PC-9 (cell line): ENCODE measurements at regions not wholly inside any gene's neighbourhood (a gene's known extent, or its start where the extent isn't known, plus 50 kb on each side); places are given as distances from the start of the nearest gene placed in this dataset.

Experiments
- BruUV-seq: library from RNA; stranded (reverse); fragments of 400-500 nt; replicated peaks from 2 replicates; lab custom pipeline; 2021; lab: Mats Ljungman, UMichigan
- CTCF ChIA-PET: fragments of 300-600 bp; sonication (Branson Sonifier 250); formaldehyde crosslinking; loops from one replicate; lab custom pipeline; 2022; ENCODE audit warnings: antibody characterized with exemption; lab: Charles Lee
- POLR2A ChIA-PET: fragments of 300-600 bp; sonication (Branson Sonifier 250); formaldehyde crosslinking; loops from one replicate; lab custom pipeline; 2022; ENCODE audit warnings: antibody characterized with exemption; ENCODE audit not compliant: unreplicated experiment; lab: Charles Lee
- DNase-seq, 2 experiments: peaks; one replicate each; pipeline versions ENCODE4 v3.0.0 to v3.0.0-alpha.2; 2015 to 2022; ENCODE audit warnings: mixed read lengths in 1 of 2
- H2AFZ ChIP-seq: fragments of 200-600 bp; sonication (generic); 2 replicates; pipeline ENCODE4 v1.8.1; 2017; ENCODE audit warnings: antibody characterized with exemption
- H3F3A ChIP-seq: fragments of 200-600 bp; sonication (generic); 2 replicates; pipeline ENCODE4 v1.8.1; 2017; ENCODE audit warnings: antibody characterized with exemption, mild to moderate bottlenecking, low read depth; ENCODE audit not compliant: insufficient read depth
- H3K27ac ChIP-seq: fragments of 200-600 bp; sonication (generic); 2 replicates; pipeline ENCODE4 v1.6.1; 2016; ENCODE audit warnings: mixed run types
- H3K27me3 ChIP-seq: fragments of 200-600 bp; sonication (generic); 2 replicates; pipeline ENCODE4 v1.6.1; 2016; ENCODE audit warnings: low read depth, mixed run types; ENCODE audit not compliant: insufficient read depth
- H3K36me3 ChIP-seq: fragments of 200-600 bp; sonication (generic); 2 replicates; pipeline ENCODE4 v1.6.1; 2016; ENCODE audit warnings: low read depth, mixed run types
- H3K4me1 ChIP-seq: fragments of 200-600 bp; sonication (generic); replicated peaks from 2 replicates; pipeline ENCODE4 v1.6.1; 2016; ENCODE audit warnings: mixed run types; ENCODE audit not compliant: insufficient read depth
- H3K4me2 ChIP-seq: fragments of 200-600 bp; sonication (generic); 2 replicates; pipeline ENCODE4 v1.6.1; 2017; ENCODE audit warnings: mixed run types
- H3K4me3 ChIP-seq: fragments of 200-600 bp; sonication (generic); 2 replicates; pipeline ENCODE4 v1.6.1; 2016; ENCODE audit warnings: mixed run types
- H3K79me2 ChIP-seq: fragments of 200-600 bp; sonication (generic); 2 replicates; pipeline ENCODE4 v1.6.1; 2017; ENCODE audit warnings: low read depth, mixed run types
- H3K9me2 ChIP-seq: fragments of 200-600 bp; sonication (generic); 2 replicates; pipeline ENCODE4 v1.8.1; 2017; ENCODE audit warnings: mild to moderate bottlenecking; ENCODE audit not compliant: insufficient read depth
- H3K9me3 ChIP-seq: fragments of 200-600 bp; sonication (generic); 2 replicates; pipeline ENCODE4 v1.8.1; 2016; ENCODE audit warnings: low read depth; ENCODE audit not compliant: insufficient read depth
- H4K20me1 ChIP-seq: fragments of 200-600 bp; sonication (generic); 2 replicates; pipeline ENCODE4 v1.8.1; 2017; ENCODE audit not compliant: insufficient read depth
- EZH2 ChIP-seq: fragments of 200-600 bp; sonication (generic); IDR thresholded peaks from 2 replicates; pipeline ENCODE4 v1.8.0; 2017; ENCODE audit warnings: antibody characterized with exemption, low read depth
- intact Hi-C: fragments of 100-400 bp; cut with micrococcal nuclease; formaldehyde crosslinking; loops from one replicate; pipeline ENCODE4 v1.10.0; 2022; ENCODE audit not compliant: unreplicated experiment
- TF ChIP-seq, protein P1 (sequence below): fragments of 200-600 bp; sonication (generic); conservative IDR thresholded peaks from 2 replicates; pipeline ENCODE4 v1.6.1; 2017; ENCODE audit warnings: mixed run types, antibody characterized with exemption, mild to moderate bottlenecking, moderate library complexity

DNA sequence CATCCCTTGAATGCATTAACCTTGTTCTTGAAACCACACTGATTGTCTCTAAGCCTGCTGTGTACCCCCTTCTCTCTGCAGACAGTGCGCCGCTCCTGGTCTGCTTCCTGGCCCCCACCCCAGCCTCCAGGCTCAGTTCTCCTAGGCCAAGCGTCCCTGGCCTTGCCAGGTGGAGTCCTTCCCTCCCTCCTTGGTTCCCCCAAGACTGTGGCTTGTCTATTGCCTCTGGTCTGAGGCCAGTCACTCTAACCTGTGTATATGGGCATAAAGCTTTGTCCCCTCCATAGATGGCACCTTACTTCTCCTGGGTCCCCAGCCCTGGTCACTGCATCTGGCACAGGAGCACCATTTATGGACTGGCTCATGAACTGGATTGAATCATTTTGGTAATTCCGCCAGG lies 133.5 kb upstream of the EEPD1 start:
- Histone ChIP-seq H3K4me3 (no peak overlapping the region), H3K4me1 (peaks cover 4% of the 10 kb centered on the region), H3K79me2 (no peaks in the 10 kb centered on the region), H3F3A (no peaks in the 10 kb centered on the region), H2AFZ (no peak overlapping the region), H4K20me1 (no peaks in the 10 kb centered on the region), H3K27ac (no peak overlapping the region), H3K27me3 (no peaks in the 10 kb centered on the region), H3K36me3 (no peaks in the 10 kb centered on the region), H3K9me2 (no peaks in the 10 kb centered on the region), H3K9me3 (no peaks in the 10 kb centered on the region), H3K4me2 (no peak overlapping the region)
- no peak for DNase-seq
- ChIA-PET POLR2A (interaction anchor here (0.6 kb wide), 1 partner anchor 284 kb away, joined by 4 read pairs; no protein-coding TSS in a partner anchor), CTCF (interaction anchor here (0.6 kb wide), 1 partner anchor 172 kb away, joined by 3 read pairs; no protein-coding TSS in a partner anchor)
- TF ChIP-seq, protein P1, sequence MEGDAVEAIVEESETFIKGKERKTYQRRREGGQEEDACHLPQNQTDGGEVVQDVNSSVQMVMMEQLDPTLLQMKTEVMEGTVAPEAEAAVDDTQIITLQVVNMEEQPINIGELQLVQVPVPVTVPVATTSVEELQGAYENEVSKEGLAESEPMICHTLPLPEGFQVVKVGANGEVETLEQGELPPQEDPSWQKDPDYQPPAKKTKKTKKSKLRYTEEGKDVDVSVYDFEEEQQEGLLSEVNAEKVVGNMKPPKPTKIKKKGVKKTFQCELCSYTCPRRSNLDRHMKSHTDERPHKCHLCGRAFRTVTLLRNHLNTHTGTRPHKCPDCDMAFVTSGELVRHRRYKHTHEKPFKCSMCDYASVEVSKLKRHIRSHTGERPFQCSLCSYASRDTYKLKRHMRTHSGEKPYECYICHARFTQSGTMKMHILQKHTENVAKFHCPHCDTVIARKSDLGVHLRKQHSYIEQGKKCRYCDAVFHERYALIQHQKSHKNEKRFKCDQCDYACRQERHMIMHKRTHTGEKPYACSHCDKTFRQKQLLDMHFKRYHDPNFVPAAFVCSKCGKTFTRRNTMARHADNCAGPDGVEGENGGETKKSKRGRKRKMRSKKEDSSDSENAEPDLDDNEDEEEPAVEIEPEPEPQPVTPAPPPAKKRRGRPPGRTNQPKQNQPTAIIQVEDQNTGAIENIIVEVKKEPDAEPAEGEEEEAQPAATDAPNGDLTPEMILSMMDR, result no peak
- no peak for TF ChIP-seq EZH2
- intact Hi-C loops, result no loop called here
- BruUV-seq, result no TSS peak

DNA sequence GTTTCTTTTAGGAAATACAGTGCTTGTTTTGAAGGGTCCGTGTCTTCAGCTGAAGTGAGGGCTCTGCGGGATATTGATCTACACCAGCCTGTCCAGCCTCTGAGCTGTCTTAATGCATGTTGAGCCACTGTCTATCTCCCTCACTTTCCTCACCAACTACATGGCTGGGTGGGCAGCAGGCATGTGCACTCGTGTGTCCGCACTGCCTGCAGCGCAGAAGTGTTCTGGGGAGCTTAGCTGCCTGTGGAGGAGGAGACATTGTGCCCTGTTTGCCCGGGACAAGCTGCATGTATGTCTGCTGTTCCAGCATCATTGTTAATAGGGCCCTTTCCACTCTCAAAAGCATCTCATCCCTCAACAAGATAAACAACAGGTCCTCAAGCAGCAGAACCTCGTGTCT lies 133.1 kb upstream of the EEPD1 start:
- H3K4me3 ChIP-seq, result no peak overlapping the region
- CTCF ChIA-PET, result interaction anchor here (0.6 kb wide), 1 partner anchor 172 kb away, joined by 3 read pairs; no protein-coding TSS in a partner anchor
- no peaks in the 10 kb centered on the region for H3K36me3 ChIP-seq
- TF ChIP-seq, protein P1, result no peak
- no peak for TF ChIP-seq EZH2
- H3K9me3 ChIP-seq, result no peaks in the 10 kb centered on the region
- H3F3A ChIP-seq, result no peaks in the 10 kb centered on the region
- H3K79me2 ChIP-seq, result no peaks in the 10 kb centered on the region
- no peaks in the 10 kb centered on the region for H3K9me2 ChIP-seq
- H4K20me1 ChIP-seq, result no peaks in the 10 kb centered on the region
- H3K4me2 ChIP-seq, result no peak overlapping the region
- intact Hi-C loops, result no loop called here
- BruUV-seq, result no TSS peak
- H3K27me3 ChIP-seq, result no peaks in the 10 kb centered on the region
- H3K27ac ChIP-seq, result no peak overlapping the region
- H2AFZ ChIP-seq, result no peak overlapping the region
- peaks cover 4% of the 10 kb centered on the region for H3K4me1 ChIP-seq
- POLR2A ChIA-PET, result interaction anchor here (0.6 kb wide), 1 partner anchor 284 kb away, joined by 4 read pairs; no protein-coding TSS in a partner anchor
- DNase-seq, result no peak

DNA sequence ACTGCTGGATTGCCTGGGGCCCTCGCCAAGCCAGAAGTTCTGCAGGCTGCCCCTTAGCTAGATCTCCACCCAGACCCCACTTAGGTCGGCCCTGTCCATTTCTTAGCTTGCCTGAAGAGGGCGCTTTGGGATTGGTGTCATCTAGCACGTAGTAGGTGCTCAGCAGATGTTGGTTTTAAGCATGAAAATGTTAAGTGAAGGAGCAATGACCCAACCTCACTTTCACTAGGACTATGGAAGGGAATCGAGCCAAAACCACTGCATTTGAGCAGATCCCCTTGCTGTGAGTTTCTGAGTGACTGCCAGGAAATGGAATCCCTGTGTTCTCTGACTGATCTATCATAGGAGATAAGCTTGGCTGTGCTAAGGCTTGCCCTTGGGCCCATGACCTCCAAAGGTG lies 131.7 kb upstream of the EEPD1 start:
- H3K79me2 ChIP-seq, result no peaks in the 10 kb centered on the region
- no peaks in the 10 kb centered on the region for H3K27me3 ChIP-seq
- POLR2A ChIA-PET, result no interaction called here
- no peaks in the 10 kb centered on the region for H4K20me1 ChIP-seq
- H3K4me2 ChIP-seq, result no peak overlapping the region
- H3K4me1 ChIP-seq, result no peaks in the 10 kb centered on the region
- intact Hi-C loops, result no loop called here
- no peak overlapping the region for H3K4me3 ChIP-seq
- TF ChIP-seq EZH2, result no peak
- TF ChIP-seq, protein P1, result peak; percentile 80
- no peaks in the 10 kb centered on the region for H3F3A ChIP-seq
- no peak overlapping the region for H3K27ac ChIP-seq
- no TSS peak for BruUV-seq
- H3K36me3 ChIP-seq, result no peaks in the 10 kb centered on the region
- CTCF ChIA-PET, result interaction anchor here (0.8 kb wide), 2 partner anchors 16 to 95 kb away, joined by 3 to 4 read pairs; no protein-coding TSS in a partner anchor
- H3K9me3 ChIP-seq, result no peaks in the 10 kb centered on the region
- H3K9me2 ChIP-seq, result no peaks in the 10 kb centered on the region
- DNase-seq, result no peak
- no peak overlapping the region for H2AFZ ChIP-seq
